GM21526 (cell line): ENCODE measurements at regions not wholly inside any gene's neighbourhood (a gene's known extent, or its start where the extent isn't known, plus 50 kb on each side); places are given as distances from the start of the nearest gene placed in this dataset.
"Not testable (repeated sequence)": the region's sequence is repeated elsewhere in the genome, so short reads cannot be mapped to it uniquely, and the experiment has no call there.

Experiments used
- ATAC-seq: cut with Tn5 transposase; IDR thresholded peaks from one replicate; pipeline ENCODE4 v1.9.1; 2021; ENCODE audit warnings: moderate library complexity; ENCODE audit not compliant: unreplicated experiment, low FRiP score

- ATAC-seq, result no peak
Observed at GRCh38 chr10:109426987-109427386, 496.3 kb downstream of the XPNPEP1 start.

- ATAC-seq, result no peak
Observed at GRCh38 chr10:109418795-109419194, 504.5 kb downstream of the XPNPEP1 start.

GRCh38 chr10:109417803-109418202, 505.5 kb downstream of the XPNPEP1 start:
- no peak for ATAC-seq

- no peak for ATAC-seq
Observed at GRCh38 chr10:109412353-109412752, 511.0 kb downstream of the XPNPEP1 start.

GRCh38 chr10:109411917-109412316, 511.4 kb downstream of the XPNPEP1 start:
- ATAC-seq, result no peak

GRCh38 chr10:109405338-109405737, 518.0 kb downstream of the XPNPEP1 start:
- ATAC-seq, result no peak

- ATAC-seq, result no peak
Observed at GRCh38 chr10:109403551-109403950, 519.8 kb downstream of the XPNPEP1 start.

- no peak for ATAC-seq
Observed at GRCh38 chr10:109393425-109393824, 529.9 kb downstream of the XPNPEP1 start.

- ATAC-seq, result no peak
Observed at GRCh38 chr10:109386921-109387320, 536.4 kb downstream of the XPNPEP1 start.

- no peak for ATAC-seq
Observed at GRCh38 chr10:109386101-109386500, 537.2 kb downstream of the XPNPEP1 start.

- no peak for ATAC-seq
Observed at GRCh38 chr10:109379186-109379585, 544.1 kb downstream of the XPNPEP1 start.

GRCh38 chr10:109374215-109374614, 549.1 kb downstream of the XPNPEP1 start:
- no peak for ATAC-seq

GRCh38 chr10:109359316-109359715, 564.0 kb downstream of the XPNPEP1 start:
- no peak for ATAC-seq

GRCh38 chr10:109358325-109358724, 565.0 kb downstream of the XPNPEP1 start:
- no peak for ATAC-seq

GRCh38 chr10:109348324-109348723, 575.0 kb downstream of the XPNPEP1 start:
- ATAC-seq, result no peak

GRCh38 chr10:109343293-109343692, 580.0 kb downstream of the XPNPEP1 start:
- ATAC-seq, result no peak

- ATAC-seq, result no peak
Observed at GRCh38 chr10:109341986-109342385, 581.3 kb downstream of the XPNPEP1 start.

GRCh38 chr10:109328001-109328400, 595.3 kb downstream of the XPNPEP1 start:
- ATAC-seq, result no peak

- ATAC-seq, result no peak
Observed at GRCh38 chr10:109327266-109327665, 596.0 kb downstream of the XPNPEP1 start.

GRCh38 chr10:109324721-109325120, 598.6 kb downstream of the XPNPEP1 start:
- ATAC-seq, result no peak

GRCh38 chr10:109317746-109318366, 605.5 kb downstream of the XPNPEP1 start:
- ATAC-seq, result no peak

GRCh38 chr10:109314016-109314415, 609.3 kb downstream of the XPNPEP1 start:
- not testable (repeated sequence) for ATAC-seq

GRCh38 chr10:109312555-109312954, 610.8 kb downstream of the XPNPEP1 start:
- ATAC-seq, result not testable (repeated sequence)
